ENCODE measurements at regions not wholly inside any gene's neighbourhood (a gene's known extent, or its start where the extent isn't known, plus 50 kb on each side); places are given as distances from the start of the nearest gene placed in this dataset.

GRCh38 chr14:55500219-55500701 lies 59.8 kb upstream of the TBPL2 start:
- peak; percentile 37 for DNase-seq

- no peak for DNase-seq
Measured at GRCh38 chr14:55500708-55501107, 60.3 kb upstream of the TBPL2 start.

- DNase-seq: no peak
Measured at GRCh38 chr14:55502746-55503284, 62.4 kb upstream of the TBPL2 start.

DNA sequence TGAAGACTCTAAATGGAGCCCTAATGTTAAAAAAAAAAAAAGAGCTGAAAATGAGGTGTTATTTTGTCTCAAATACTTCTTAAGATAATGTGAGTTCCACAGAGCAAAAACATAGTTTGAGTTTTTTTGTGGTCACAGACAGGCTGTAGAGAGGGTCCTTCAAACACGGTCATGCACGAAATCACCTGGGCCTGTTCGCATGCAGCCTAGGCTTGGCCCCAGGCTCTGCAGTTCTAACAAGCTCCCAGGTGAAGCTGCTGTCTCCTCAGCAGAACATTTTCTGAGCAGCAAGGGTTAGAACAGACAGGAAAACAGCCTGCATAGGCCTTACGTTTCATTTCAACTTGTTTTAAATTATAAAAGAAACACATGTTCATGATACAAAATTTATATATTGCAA lies 65.4 kb upstream of the TBPL2 start:
- no peak for DNase-seq

DNA sequence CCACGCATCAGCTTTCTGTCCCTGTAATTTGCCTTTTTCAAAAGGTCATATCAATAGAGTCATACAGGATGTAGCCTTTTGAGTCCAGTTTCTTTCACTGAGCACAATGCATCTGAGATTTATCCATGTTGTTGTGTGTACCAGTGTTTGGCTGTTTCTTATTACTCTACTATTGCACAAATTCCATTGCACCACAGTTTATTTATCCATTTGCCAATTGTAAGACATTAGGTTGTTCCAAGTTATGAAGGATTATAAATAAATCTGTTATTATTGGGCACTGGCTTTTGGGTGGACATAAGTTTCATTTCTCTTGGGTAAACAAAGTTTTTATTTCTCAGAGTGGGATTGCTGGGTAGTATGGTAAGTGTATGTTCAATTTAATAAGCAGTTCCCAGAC lies 68.3 kb upstream of the TBPL2 start:
- no peak for DNase-seq

- DNase-seq: no peak
Measured at GRCh38 chr14:55512421-55512820, 67.6 kb upstream of the KTN1 start.

DNA sequence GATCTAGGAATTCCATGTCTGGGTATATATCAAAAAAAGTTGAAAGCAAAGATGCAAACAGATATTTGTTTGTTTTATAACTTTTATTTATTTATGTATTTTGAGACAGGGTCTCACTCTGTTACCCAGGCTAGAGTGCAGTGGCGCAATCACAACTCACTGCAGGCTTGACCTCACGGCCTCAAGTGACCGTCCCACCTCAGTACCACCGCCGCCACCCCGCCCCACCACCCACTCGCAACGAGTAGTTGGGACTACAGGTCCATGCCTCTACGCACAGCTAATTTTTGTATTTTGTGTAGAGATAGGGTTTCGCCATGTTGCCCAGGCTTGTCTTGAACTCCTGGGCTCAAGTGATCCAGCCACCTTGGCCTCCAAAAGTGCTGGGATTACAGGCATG lies 66.5 kb upstream of the KTN1 start:
- DNase-seq: no peak

DNA sequence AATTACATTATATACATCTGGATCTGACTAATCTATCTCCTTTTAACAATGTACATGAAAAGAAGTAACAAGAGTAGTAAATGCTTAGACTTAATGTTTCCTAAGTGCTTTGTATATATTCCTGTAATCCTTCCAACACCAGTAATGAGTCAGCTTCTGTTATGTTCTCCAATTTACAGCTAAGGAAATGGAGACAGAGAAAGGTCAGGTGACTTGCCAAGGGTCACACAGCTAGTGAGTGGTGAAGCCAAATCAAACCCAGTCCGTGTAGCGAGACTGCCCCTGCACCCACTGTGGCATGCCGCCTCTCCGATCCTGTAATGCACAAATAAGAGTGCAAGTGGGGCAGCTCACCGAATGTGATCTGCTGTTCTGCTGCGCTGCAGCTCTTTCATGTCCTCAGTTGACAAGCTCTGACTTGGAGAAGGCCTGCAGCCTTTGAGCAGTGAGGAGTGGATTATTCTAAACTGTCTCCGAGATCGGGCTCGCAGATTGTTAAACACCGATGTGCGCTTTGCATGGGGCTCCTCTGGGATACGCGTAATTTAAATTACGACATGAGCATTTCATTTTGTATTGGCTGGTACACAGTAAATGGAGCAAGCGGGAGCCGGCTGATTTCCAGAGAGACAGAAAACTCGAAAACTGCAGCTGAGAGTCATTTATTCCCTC lies 65.1 kb upstream of the KTN1 start:
- no peak for DNase-seq

GRCh38 chr14:55516776-55517175 lies 63.2 kb upstream of the KTN1 start:
- DNase-seq: no peak

DNA sequence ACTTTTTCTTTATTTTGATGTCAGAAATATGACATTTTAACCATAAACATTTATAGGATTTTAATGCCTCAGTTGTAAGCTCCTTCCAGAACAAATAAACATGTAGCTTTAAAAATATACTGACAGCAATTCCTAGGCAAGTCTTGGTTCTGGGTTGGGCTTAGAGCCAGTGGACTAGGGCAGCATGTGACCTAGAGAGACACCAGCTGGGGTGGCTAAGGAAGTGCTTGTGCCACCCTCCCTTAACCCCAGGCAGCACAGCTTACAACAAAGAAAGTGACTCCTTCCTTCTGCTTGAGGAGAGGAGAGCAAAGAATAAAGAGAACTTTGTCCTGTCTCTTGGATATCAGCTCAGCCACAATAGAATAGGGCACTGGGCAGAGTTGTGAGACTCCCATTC lies 61.6 kb upstream of the KTN1 start:
- peak; percentile 29 for DNase-seq

DNA sequence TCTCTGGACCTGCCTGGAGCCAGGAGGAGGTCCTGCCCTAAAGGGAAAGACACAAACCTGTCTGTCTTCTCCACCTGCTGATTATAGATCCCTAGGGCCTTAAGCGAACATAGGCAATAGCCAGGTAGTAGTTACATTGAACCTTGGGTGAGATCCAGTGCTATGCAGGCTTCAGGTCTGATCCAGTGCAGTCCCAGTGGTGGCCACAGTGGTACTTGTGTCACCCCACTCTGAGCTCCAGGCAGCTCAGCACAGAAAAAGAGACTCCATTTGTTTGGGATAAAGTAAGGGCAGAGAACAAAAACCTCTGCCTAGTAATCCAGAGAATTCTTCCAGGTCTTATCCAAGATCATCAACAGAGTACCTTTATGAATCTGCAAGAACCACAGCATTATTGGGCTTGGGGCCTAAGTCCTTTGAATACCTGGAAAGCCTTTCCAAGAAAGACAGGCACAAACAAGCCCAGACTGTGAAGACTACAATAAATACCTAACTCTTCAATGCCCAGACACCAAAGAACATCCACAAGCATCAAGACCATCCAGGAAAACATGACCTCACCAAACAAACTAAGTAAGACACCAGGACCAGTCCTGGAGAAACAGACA lies 60.4 kb upstream of the KTN1 start:
- no peak for DNase-seq

DNA sequence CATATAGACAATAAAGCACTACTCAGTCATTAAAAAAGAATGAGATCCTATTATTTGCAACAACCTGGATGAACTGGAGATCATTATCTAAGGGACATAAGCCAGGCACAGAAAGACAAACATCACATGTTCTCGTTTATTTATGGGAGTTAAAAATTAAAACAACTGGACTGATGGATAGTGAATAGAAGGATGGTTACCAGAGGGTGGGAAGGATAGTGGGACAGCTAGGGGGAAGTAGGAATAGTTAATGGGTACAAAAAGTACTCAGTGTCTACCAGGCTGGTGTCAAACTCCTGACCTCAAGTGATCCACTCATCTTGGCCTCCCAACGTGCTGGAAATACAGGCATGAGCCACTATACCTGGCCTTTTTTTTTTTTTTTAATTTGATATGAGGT lies 56.7 kb upstream of the KTN1 start:
- DNase-seq: no peak

Data from NCI-H69 (cell line).